HPDE6-E6E7 (cell line): ENCODE measurements at regions not wholly inside any gene's neighbourhood (a gene's known extent, or its start where the extent isn't known, plus 50 kb on each side); places are given as distances from the start of the nearest gene placed in this dataset.
"Not testable (repeated sequence)": the region's sequence is repeated elsewhere in the genome, so short reads cannot be mapped to it uniquely, and the experiment has no call there.

Source experiments
- DNase-seq: peaks from one replicate; pipeline ENCODE4 v3.0.0; 2011; ENCODE audit warnings: missing footprints; ENCODE audit errors: extremely low spot score

GRCh38 chr20:52098186-52098585 is 93.4 kb downstream of the ZFP64 start:
- DNase-seq = no peak

GRCh38 chr20:52096117-52096516 is 95.5 kb downstream of the ZFP64 start:
- no peak for DNase-seq

GRCh38 chr20:52094693-52095092 is 96.9 kb downstream of the ZFP64 start:
- no peak for DNase-seq

- no peak for DNase-seq
These were observed 98.0 kb downstream of the ZFP64 start for GRCh38 chr20:52093575-52093974.

GRCh38 chr20:52090035-52090434 is 101.5 kb downstream of the ZFP64 start:
- no peak for DNase-seq

GRCh38 chr20:52087471-52087870 is 104.1 kb downstream of the ZFP64 start:
- DNase-seq = no peak

GRCh38 chr20:52086878-52087277 is 104.7 kb downstream of the ZFP64 start:
- no peak for DNase-seq

GRCh38 chr20:52084727-52085126 is 106.9 kb downstream of the ZFP64 start:
- no peak for DNase-seq

GRCh38 chr20:52083627-52084232 is 107.8 kb downstream of the ZFP64 start:
- peak; percentile 58 for DNase-seq

- no peak for DNase-seq
These were observed 109.0 kb downstream of the ZFP64 start for GRCh38 chr20:52082612-52083011.

GRCh38 chr20:52081791-52082190 is 109.8 kb downstream of the ZFP64 start:
- no peak for DNase-seq

- no peak for DNase-seq
These were observed 110.5 kb downstream of the ZFP64 start for GRCh38 chr20:52081066-52081465.

- DNase-seq = no peak
These were observed 113.3 kb downstream of the ZFP64 start for GRCh38 chr20:52078289-52078688.

GRCh38 chr20:52076164-52076563 is 115.4 kb downstream of the ZFP64 start:
- DNase-seq = no peak

GRCh38 chr20:52075400-52075799 is 116.2 kb downstream of the ZFP64 start:
- DNase-seq = no peak

- no peak for DNase-seq
These were observed 120.4 kb downstream of the ZFP64 start for GRCh38 chr20:52071136-52071535.

GRCh38 chr20:52064931-52065330 is 126.6 kb downstream of the ZFP64 start:
- no peak for DNase-seq

- DNase-seq = no peak
These were observed 128.9 kb downstream of the ZFP64 start for GRCh38 chr20:52062452-52063209.

GRCh38 chr20:52060794-52061714 is 130.5 kb downstream of the ZFP64 start:
- DNase-seq = peak; percentile 39

GRCh38 chr20:52057133-52057532 is 134.4 kb downstream of the ZFP64 start:
- not testable (repeated sequence) for DNase-seq

- no peak for DNase-seq
These were observed 135.1 kb downstream of the ZFP64 start for GRCh38 chr20:52056203-52057062.
